SK-N-SH (cell line): ENCODE measurements at regions not wholly inside any gene's neighbourhood (a gene's known extent, or its start where the extent isn't known, plus 50 kb on each side); places are given as distances from the start of the nearest gene placed in this dataset.

Experiments used
- CTCF ChIA-PET: fragments of 300-600, 350-600 bp; formaldehyde crosslinking; extraction: SDS; loops from one replicate; lab custom pipeline; 2021; lab: Yijun Ruan, JAX
- POLR2A ChIA-PET: fragments of 350-600 bp; sonication (Branson Sonifier 250); formaldehyde crosslinking; extraction: SDS; loops from one replicate; lab custom pipeline; 2020; ENCODE audit warnings: antibody characterized with exemption, inconsistent platforms; lab: Yijun Ruan, JAX
- DNase-seq: peaks from one replicate; pipeline ENCODE4 v3.0.0; 2012
- H2AFZ ChIP-seq: fragments of 200-600 bp; sonication (generic); 2 replicates; pipeline ENCODE4 v1.8.1; 2016; ENCODE audit warnings: antibody characterized with exemption, mild to moderate bottlenecking, low read depth
- H3F3A ChIP-seq: fragments of 200-600 bp; sonication (generic); replicated peaks from 2 replicates; pipeline ENCODE3; 2016; ENCODE audit warnings: antibody characterized with exemption, mild to moderate bottlenecking; ENCODE audit not compliant: insufficient read depth
- H3K27ac ChIP-seq, 2 experiments: fragments of 200-500 bp in 1 of 2; fragments of 200-600 bp in 1 of 2; sonication (Bioruptor generic) in 1 of 2; sonication (generic), shearing (Covaris generic) in 1 of 2; 2 replicates each; pipeline versions ENCODE4 v1.5.1 to v1.6.1; 2014 to 2016; ENCODE audit warnings: low read depth in 2 of 2, inconsistent platforms in 1 of 2, low read length in 1 of 2, mild to moderate bottlenecking in 1 of 2, mixed read lengths in 1 of 2
- H3K27me3 ChIP-seq: fragments of 200-600 bp; sonication (generic), shearing (Covaris generic); 2 replicates; pipeline ENCODE4 v1.6.1; 2016; ENCODE audit warnings: mixed run types; ENCODE audit not compliant: insufficient read depth
- H3K36me3 ChIP-seq, 2 experiments: fragments of 200-500 bp in 1 of 2; fragments of 200-600 bp in 1 of 2; sonication (Bioruptor generic) in 1 of 2; sonication (generic) in 1 of 2; replicated peaks in 1 of 2; 2 replicates each; pipeline versions ENCODE3 to v1.5.1; 2014 to 2016; ENCODE audit warnings: low read length in 1 of 2, mild to moderate bottlenecking in 1 of 2; ENCODE audit not compliant: insufficient read depth in 2 of 2, control insufficient read depth in 1 of 2
- H3K4me1 ChIP-seq, 2 experiments: fragments of 200-500 bp in 1 of 2; fragments of 200-600 bp in 1 of 2; sonication (Bioruptor generic) in 1 of 2; sonication (generic), shearing (Covaris generic) in 1 of 2; 2 replicates each; pipeline versions ENCODE4 v1.5.1 to v1.6.1; 2014 to 2016; ENCODE audit warnings: low read depth in 1 of 2, low read length in 1 of 2, mixed run types in 1 of 2; ENCODE audit not compliant: insufficient read depth in 2 of 2, control insufficient read depth in 1 of 2
- H3K4me2 ChIP-seq: fragments of 200-600 bp; sonication (generic), shearing (Covaris generic); 2 replicates; pipeline ENCODE4 v1.6.1; 2017; ENCODE audit warnings: mixed run types
- H3K4me3 ChIP-seq, 2 experiments: fragments of 200-500 bp in 1 of 2; fragments of 200-600 bp in 1 of 2; sonication (Bioruptor generic) in 1 of 2; sonication (generic), shearing (Covaris generic) in 1 of 2; 2 replicates each; pipeline versions ENCODE4 v1.5.1 to v1.8.1; 2014 to 2016; ENCODE audit warnings: low read depth in 2 of 2, inconsistent platforms in 1 of 2, low read length in 1 of 2, mild to moderate bottlenecking in 1 of 2, mixed read lengths in 1 of 2, moderate library complexity in 1 of 2
- H3K79me2 ChIP-seq: fragments of 200-600 bp; sonication (generic); 2 replicates; pipeline ENCODE4 v1.8.1; 2017; ENCODE audit warnings: mild to moderate bottlenecking; ENCODE audit not compliant: insufficient read depth
- H3K9ac ChIP-seq: fragments of 200-600 bp; sonication (generic); 2 replicates; pipeline ENCODE4 v1.6.1; 2017; ENCODE audit warnings: mixed run types
- H3K9me2 ChIP-seq: fragments of 200-600 bp; sonication (generic); 2 replicates; pipeline ENCODE4 v1.6.1; 2017; ENCODE audit warnings: mixed run types
- H3K9me3 ChIP-seq: fragments of 200-600 bp; sonication (generic); 2 replicates; pipeline ENCODE4 v1.6.1; 2017; ENCODE audit warnings: mixed run types, mild to moderate bottlenecking, moderate library complexity
- H4K20me1 ChIP-seq: fragments of 200-600 bp; sonication (generic); 2 replicates; pipeline ENCODE4 v1.6.1; 2017; ENCODE audit warnings: mild to moderate bottlenecking, mixed run types; ENCODE audit not compliant: insufficient read depth
- CHD2 ChIP-seq: fragments of 150-350 bp; IDR thresholded peaks from 2 replicates; pipeline ENCODE4 v1.6.1; 2018; ENCODE audit warnings: low read length; ENCODE audit not compliant: partially characterized antibody
- CTCF ChIP-seq: fragments of 200-600 bp; sonication (generic); IDR thresholded peaks from 2 replicates; pipeline ENCODE4 v1.6.1; 2017; ENCODE audit warnings: antibody characterized with exemption, mild to moderate bottlenecking, moderate library complexity
- ELF1 ChIP-seq: IDR thresholded peaks from 2 replicates; pipeline ENCODE4 v1.4.0; 2012
- EZH2phosphoT487 ChIP-seq: fragments of 200-600 bp; sonication (generic); IDR thresholded peaks from 2 replicates; pipeline ENCODE4 v1.6.1; 2017; ENCODE audit warnings: low read depth, mixed run types, mild to moderate bottlenecking, antibody characterized with exemption, moderate library complexity, borderline replicate concordance
- FOSL2 ChIP-seq: IDR thresholded peaks from 2 replicates; pipeline ENCODE4 v1.4.0; 2012; ENCODE audit warnings: low read depth, mild to moderate bottlenecking, moderate library complexity, borderline replicate concordance
- FOXM1 ChIP-seq: IDR thresholded peaks from 2 replicates; pipeline ENCODE4 v1.4.0; 2012; ENCODE audit warnings: low read depth, mild to moderate bottlenecking
- GABPA ChIP-seq: IDR thresholded peaks from 2 replicates; pipeline ENCODE4 v1.4.0; 2012; ENCODE audit warnings: low read depth, mild to moderate bottlenecking
- IRF3 ChIP-seq: fragments of 150-350 bp; IDR thresholded peaks from 2 replicates; pipeline ENCODE4 v1.6.1; 2016; ENCODE audit warnings: mild to moderate bottlenecking, low read depth, low read length
- MEF2A ChIP-seq: IDR thresholded peaks from 2 replicates; pipeline ENCODE4 v1.4.0; 2012; ENCODE audit warnings: low read depth, borderline replicate concordance
- NFIC ChIP-seq: IDR thresholded peaks from 2 replicates; pipeline ENCODE4 v1.4.0; 2012; ENCODE audit warnings: borderline replicate concordance
- PBX3 ChIP-seq: IDR thresholded peaks from 2 replicates; pipeline ENCODE4; 2012
- RAD21 ChIP-seq: IDR thresholded peaks from 2 replicates; pipeline ENCODE4 v1.6.1; 2012; ENCODE audit warnings: mild to moderate bottlenecking, low read length
- RFX5 ChIP-seq: IDR thresholded peaks from 2 replicates; pipeline ENCODE4 v1.6.1; 2012; ENCODE audit warnings: mild to moderate bottlenecking, improper control_type of control experiment, low read length
- RXRA ChIP-seq: IDR thresholded peaks from 2 replicates; pipeline ENCODE4 v1.4.0; 2012; ENCODE audit warnings: low read depth, mild to moderate bottlenecking, borderline replicate concordance
- SIN3A ChIP-seq: IDR thresholded peaks from 2 replicates; pipeline ENCODE4 v1.6.1; 2012; ENCODE audit warnings: low read depth, mild to moderate bottlenecking, low read length, moderate library complexity, borderline replicate concordance
- TCF12 ChIP-seq: IDR thresholded peaks from 2 replicates; pipeline ENCODE4 v1.4.0; 2012
- TEAD4 ChIP-seq: IDR thresholded peaks from 2 replicates; pipeline ENCODE4 v1.4.0; 2012; ENCODE audit warnings: mild to moderate bottlenecking, borderline replicate concordance; ENCODE audit not compliant: insufficient read depth
- USF1 ChIP-seq: IDR thresholded peaks from 2 replicates; pipeline ENCODE4 v1.4.0; 2012; ENCODE audit warnings: low read depth, borderline replicate concordance
- USF2 ChIP-seq: fragments of 150-350 bp; IDR thresholded peaks from 2 replicates; pipeline ENCODE4 v1.6.1; 2017; ENCODE audit warnings: antibody characterized with exemption, low read length, low read depth, borderline replicate concordance
- WGBS: methylation state at CpG from one replicate; pipeline ENCODE4 v1.1.6; 2017; ENCODE audit warnings: low lambda C conversion rate; 5-methylcytosine and 5-hydroxymethylcytosine counted together

- TF ChIP-seq RFX5: no peak
- TF ChIP-seq EZH2phosphoT487: no peak
- TF ChIP-seq ELF1: no peak
- TF ChIP-seq PBX3: no peak
- no peak for TF ChIP-seq USF2
- TF ChIP-seq SIN3A: no peak
These were observed 347.3 kb upstream of the NOCT start (continued) for GRCh38 chr4:138668309-138668708.

DNA sequence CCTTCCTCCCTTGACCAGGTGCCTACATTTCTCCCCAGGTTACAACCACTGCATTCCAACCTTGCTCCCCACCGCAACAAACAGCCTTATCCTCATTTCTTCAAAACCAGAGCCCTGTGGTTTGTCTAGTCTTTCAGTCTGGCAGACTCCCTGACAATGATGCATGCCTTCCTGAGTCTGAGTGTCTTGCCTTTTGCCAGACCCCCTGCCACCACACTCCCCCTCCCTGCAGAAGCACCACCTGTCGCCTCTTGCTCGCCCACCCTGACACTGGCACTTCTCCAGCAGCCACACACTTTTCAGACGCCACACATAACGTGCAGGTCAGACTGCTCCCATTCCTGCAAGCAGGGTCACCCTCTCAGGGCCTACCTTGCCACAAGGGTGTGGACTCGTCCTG lies 349.2 kb upstream of the NOCT start:
- Histone ChIP-seq H3K27me3 (no peaks in the 10 kb centered on the region; the same call in 1 of the 2 replicates), H3F3A (no peaks in the 10 kb centered on the region), H3K4me3 (no peak overlapping the region), H3K36me3 (no peaks in the 10 kb centered on the region), H3K4me2 (no peak overlapping the region), H3K27ac (no peak overlapping the region), H3K9ac (no peak overlapping the region), H4K20me1 (no peaks in the 10 kb centered on the region), H3K79me2 (no peaks in the 10 kb centered on the region), H3K9me2 (no peaks in the 10 kb centered on the region), H2AFZ (no peak overlapping the region), H3K9me3 (no peaks in the 10 kb centered on the region), H3K4me1 (peaks cover 0 to 3% of the 10 kb centered on the region in 2 experiments; a peak in 1 of 4 replicates)
- CTCF ChIA-PET: interaction anchor here (1.3 to 2.8 kb wide), 2 partner anchors 14 to 15 kb away, joined by 5 to 15 read pairs; no protein-coding TSS in a partner anchor
- POLR2A ChIA-PET: no interaction called here
- 64% methylated on average over 6 of the region's 6 CpGs for WGBS
- DNase-seq: no peak
- TF ChIP-seq RAD21 (no peak), TEAD4 (no peak), IRF3 (no peak), USF1 (no peak), CTCF (no peak), FOXM1 (no peak), GABPA (no peak), NFIC (no peak), TCF12 (no peak), RXRA (no peak), ELF1 (no peak), CHD2 (no peak), USF2 (no peak), MEF2A (no peak), RFX5 (no peak), SIN3A (no peak), FOSL2 (no peak)
